Neuronal stem cell (in vitro differentiated cells): ENCODE measurements at regions not wholly inside any gene's neighbourhood (a gene's known extent, or its start where the extent isn't known, plus 50 kb on each side); places are given as distances from the start of the nearest gene placed in this dataset.

ENCODE experiments used
- DNase-seq: peaks from one replicate; pipeline ENCODE4 v3.0.0-alpha.2; 2013; ENCODE audit warnings: low spot score
- H2AFZ ChIP-seq: one replicate; pipeline ENCODE4 v1.6.1; 2013; ENCODE audit warnings: mild to moderate bottlenecking, low read length, inconsistent platforms
- H2AK5ac ChIP-seq: 2 replicates; pipeline ENCODE4 v1.6.1; 2013; ENCODE audit warnings: low read depth, mild to moderate bottlenecking, inconsistent platforms, low read length, moderate library complexity, mixed read lengths
- H2BK120ac ChIP-seq: 2 replicates; pipeline ENCODE4 v1.6.1; 2013; ENCODE audit warnings: low read depth, mild to moderate bottlenecking, inconsistent platforms, low read length, moderate library complexity, mixed read lengths
- H2BK12ac ChIP-seq: one replicate; pipeline ENCODE4 v1.6.1; 2013; ENCODE audit warnings: low read length, inconsistent platforms
- H2BK15ac ChIP-seq: 2 replicates; pipeline ENCODE4 v1.6.1; 2013; ENCODE audit warnings: mild to moderate bottlenecking, low read length, inconsistent platforms, mixed read lengths
- H2BK5ac ChIP-seq: one replicate; pipeline ENCODE4 v1.6.1; 2013; ENCODE audit warnings: inconsistent platforms, mild to moderate bottlenecking, low read length, moderate library complexity
- H3K14ac ChIP-seq: one replicate; pipeline ENCODE4 v1.6.1; 2013; ENCODE audit warnings: low read length, inconsistent platforms
- H3K18ac ChIP-seq: 2 replicates; pipeline ENCODE4 v1.6.1; 2013; ENCODE audit warnings: low read length, inconsistent platforms
- H3K23ac ChIP-seq: 2 replicates; pipeline ENCODE4 v1.6.1; 2013; ENCODE audit warnings: low read depth, mild to moderate bottlenecking, mixed read lengths, low read length, inconsistent platforms; ENCODE audit not compliant: poor library complexity
- H3K27ac ChIP-seq: replicated peaks from 3 replicates; pipeline ENCODE4 v1.5.1; 2013; ENCODE audit warnings: low read length, inconsistent platforms
- H3K27me3 ChIP-seq, 3 experiments: 2 replicates each; pipeline ENCODE4 v1.6.1; 2013; ENCODE audit warnings: low read length in 3 of 3, mild to moderate bottlenecking in 2 of 3, inconsistent platforms in 1 of 3, low read depth in 1 of 3, mixed read lengths in 1 of 3, moderate library complexity in 1 of 3; ENCODE audit not compliant: control insufficient read depth in 3 of 3, insufficient read depth in 3 of 3
- H3K36me3 ChIP-seq, 2 donors: replicated peaks in 1 of 2; 2 replicates each; pipeline ENCODE4 v1.6.1; 2013; ENCODE audit warnings: low read length in 2 of 2; ENCODE audit not compliant: control insufficient read depth in 2 of 2, insufficient read depth in 2 of 2
- H3K4ac ChIP-seq: 2 replicates; pipeline ENCODE4 v1.6.1; 2013; ENCODE audit warnings: inconsistent platforms, mild to moderate bottlenecking, low read length, moderate library complexity
- H3K4me1 ChIP-seq, 2 donors: 1 replicate in 1 of 2; 2 replicates in 1 of 2; pipeline ENCODE4 v1.6.1; 2013; ENCODE audit warnings: low read length in 2 of 2, low read depth in 1 of 2; ENCODE audit not compliant: control insufficient read depth in 2 of 2, insufficient read depth in 1 of 2
- H3K4me2 ChIP-seq: one replicate; pipeline ENCODE4 v1.6.1; 2013; ENCODE audit warnings: mild to moderate bottlenecking, low read length, inconsistent platforms; ENCODE audit not compliant: insufficient read depth, poor library complexity, severe bottlenecking
- H3K4me3 ChIP-seq, 2 donors: 2 replicates each; pipeline ENCODE4 v1.5.1; 2013; ENCODE audit warnings: low read length in 2 of 2, mild to moderate bottlenecking in 2 of 2, inconsistent platforms in 1 of 2, moderate library complexity in 1 of 2
- H3K79me1 ChIP-seq: one replicate; pipeline ENCODE4 v1.6.1; 2013; ENCODE audit warnings: low read depth, mild to moderate bottlenecking, inconsistent platforms, low read length, moderate library complexity
- H3K9ac ChIP-seq: one replicate; pipeline ENCODE4 v1.6.1; 2013; ENCODE audit warnings: mild to moderate bottlenecking, low read depth, low read length, inconsistent platforms; ENCODE audit not compliant: poor library complexity
- H3K9me3 ChIP-seq, 2 donors: replicated peaks in 1 of 2; 2 replicates each; pipeline versions ENCODE3 to v1.6.1; 2013; ENCODE audit warnings: low read length in 2 of 2, mild to moderate bottlenecking in 2 of 2, inconsistent platforms in 1 of 2, low read depth in 1 of 2, mixed read lengths in 1 of 2, moderate library complexity in 1 of 2; ENCODE audit not compliant: control insufficient read depth in 2 of 2, insufficient read depth in 1 of 2
- H4K8ac ChIP-seq: one replicate; pipeline ENCODE4 v1.6.1; 2013; ENCODE audit warnings: low read depth, mild to moderate bottlenecking, inconsistent platforms, low read length, moderate library complexity
- H4K91ac ChIP-seq: one replicate; pipeline ENCODE4 v1.6.1; 2013; ENCODE audit warnings: low read length, low read depth, mild to moderate bottlenecking, inconsistent platforms; ENCODE audit not compliant: poor library complexity
- WGBS, 2 donors: extraction: QIAGEN DNeasy Blood & Tissue Kit; methylation state at CpG; one replicate each; pipeline ENCODE4 v1.1.7; 2013; ENCODE audit warnings: missing lambda C conversion rate in 2 of 2, mixed read lengths in 1 of 2; ENCODE audit not compliant: insufficient read length in 2 of 2, insufficient replicate concordance in 1 of 2; ENCODE audit errors: extremely low coverage in 2 of 2; 5-methylcytosine and 5-hydroxymethylcytosine counted together

DNA sequence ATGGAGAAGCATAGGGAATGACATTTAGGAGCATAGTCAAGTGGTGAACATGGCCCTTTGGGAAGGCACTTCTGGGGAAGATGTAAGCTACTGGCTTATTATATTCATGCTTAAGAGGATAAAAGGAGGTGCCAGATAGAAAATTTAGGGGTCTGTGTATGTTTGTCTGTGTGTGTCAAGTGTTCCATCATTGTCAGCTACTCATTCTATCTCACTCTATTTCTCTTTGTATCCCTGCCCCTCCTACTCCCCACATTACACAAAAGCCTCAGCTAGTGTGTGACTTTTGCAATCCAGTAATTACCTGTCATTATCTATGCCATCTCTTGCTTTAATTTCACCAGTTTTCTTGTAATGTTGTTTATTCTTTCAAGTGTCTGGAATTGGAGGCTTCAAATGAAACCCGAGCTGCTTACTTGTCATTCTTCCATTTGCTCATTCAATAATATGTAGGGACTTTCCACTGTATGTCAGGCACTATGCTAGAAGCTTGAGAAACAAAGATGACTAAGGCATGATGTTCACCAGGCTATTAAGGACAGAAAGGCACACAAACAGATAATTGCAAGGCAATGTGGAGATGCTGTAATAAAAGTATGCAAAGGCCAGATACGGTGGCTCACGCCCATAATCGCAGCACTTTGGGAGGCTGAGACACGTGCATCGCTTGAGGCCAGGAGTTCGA, 229.8 kb upstream of the TEX13C start:
- Histone ChIP-seq H3K23ac (no peak overlapping the region), H2BK12ac (no peak overlapping the region), H3K18ac (no peak overlapping the region), H4K8ac (no peak overlapping the region), H2BK5ac (no peak overlapping the region), H3K14ac (no peak overlapping the region), H3K27ac (no peak overlapping the region), H2BK120ac (no peak overlapping the region), H3K4me1 (no peaks in the 10 kb centered on the region), H2AFZ (no peak overlapping the region), H2AK5ac (no peak overlapping the region), H3K79me1 (no peaks in the 10 kb centered on the region), H3K4me2 (no peak overlapping the region), H3K9ac (no peak overlapping the region), H3K9me3 (no peaks in the 10 kb centered on the region), H2BK15ac (no peak overlapping the region), H3K4ac (no peak overlapping the region), H3K27me3 (no peaks in the 10 kb centered on the region), H3K36me3 (no peaks in the 10 kb centered on the region), H3K4me3 (no peak overlapping the region), H4K91ac (no peak overlapping the region)
- no CpG with 5 or more reads among the region's 7 CpGs for WGBS, 2 donors
- no peak for DNase-seq

- Histone ChIP-seq H3K27ac (no peak overlapping the region), H2BK120ac (no peak overlapping the region), H2BK12ac (no peak overlapping the region), H3K4me3 (no peak overlapping the region), H3K4ac (no peak overlapping the region), H4K8ac (no peak overlapping the region), H3K79me1 (no peaks in the 10 kb centered on the region), H2AFZ (no peak overlapping the region), H2BK5ac (no peak overlapping the region), H3K4me2 (no peak overlapping the region), H4K91ac (no peak overlapping the region), H3K18ac (no peak overlapping the region), H3K27me3 (no peaks in the 10 kb centered on the region), H3K14ac (no peak overlapping the region), H3K9me3 (no peaks in the 10 kb centered on the region), H2AK5ac (no peak overlapping the region), H2BK15ac (no peak overlapping the region), H3K23ac (no peak overlapping the region), H3K9ac (no peak overlapping the region), H3K36me3 (no peaks in the 10 kb centered on the region), H3K4me1 (no peaks in the 10 kb centered on the region)
- no peak for DNase-seq
- no CpG with 5 or more reads among the region's 3 CpGs for WGBS, 2 donors
Measured at GRCh38 chrX:125093852-125094251, 225.8 kb upstream of the TEX13C start.

DNA sequence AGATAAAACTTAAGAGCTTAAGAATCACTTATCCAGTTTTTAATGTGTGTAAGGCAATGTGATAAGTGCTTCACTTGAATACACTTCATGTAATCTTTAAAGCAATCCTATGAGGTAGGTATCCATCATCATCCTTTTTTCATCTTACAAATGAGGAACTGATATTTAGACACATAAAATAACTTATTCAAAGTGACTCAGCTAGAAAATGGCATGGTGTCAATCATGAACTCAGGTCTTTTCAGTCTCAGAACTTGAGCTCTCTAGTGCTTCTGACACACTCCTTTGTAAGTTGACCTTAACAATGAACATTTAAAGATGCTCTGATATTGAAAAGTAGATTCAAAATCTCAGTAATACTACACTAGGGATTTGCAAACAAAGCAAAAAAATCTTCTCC, 224.8 kb upstream of the TEX13C start:
- no peak overlapping the region for H3K9ac ChIP-seq
- DNase-seq, result no peak
- no peak overlapping the region for H2BK5ac ChIP-seq
- H2BK15ac ChIP-seq, result no peak overlapping the region
- no peaks in the 10 kb centered on the region for H3K27me3 ChIP-seq
- no peak overlapping the region for H4K8ac ChIP-seq
- H3K18ac ChIP-seq, result no peak overlapping the region
- no peak overlapping the region for H4K91ac ChIP-seq
- H3K23ac ChIP-seq, result no peak overlapping the region
- H3K4ac ChIP-seq, result no peak overlapping the region
- no peaks in the 10 kb centered on the region for H3K9me3 ChIP-seq
- H3K79me1 ChIP-seq, result no peaks in the 10 kb centered on the region
- H3K4me1 ChIP-seq, result no peaks in the 10 kb centered on the region
- no peak overlapping the region for H2BK120ac ChIP-seq
- no peak overlapping the region for H3K14ac ChIP-seq
- H2BK12ac ChIP-seq, result no peak overlapping the region
- H3K27ac ChIP-seq, result no peak overlapping the region
- H2AFZ ChIP-seq, result no peak overlapping the region
- no peaks in the 10 kb centered on the region for H3K36me3 ChIP-seq
- no peak overlapping the region for H2AK5ac ChIP-seq
- no peak overlapping the region for H3K4me3 ChIP-seq
- no peak overlapping the region for H3K4me2 ChIP-seq

DNA sequence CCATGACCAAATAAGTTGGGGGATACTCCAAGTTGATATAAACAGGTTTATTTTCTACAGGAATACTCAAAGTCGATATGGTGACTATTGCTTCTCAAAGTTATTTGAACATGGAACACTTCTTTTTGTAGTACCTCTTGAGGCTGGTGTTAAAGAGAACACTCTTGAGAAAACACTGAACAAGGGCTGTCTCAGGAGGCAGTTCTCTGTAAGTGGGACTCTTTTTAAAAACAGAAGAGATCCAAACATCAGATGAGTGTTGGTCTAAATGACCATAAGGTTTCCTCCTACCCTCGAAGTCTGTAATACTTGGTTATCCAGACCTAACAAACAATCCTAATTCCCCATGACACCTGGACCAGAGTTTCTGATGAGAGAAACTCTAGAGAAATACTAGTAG, 223.2 kb upstream of the TEX13C start:
- H3K27ac ChIP-seq, result no peak overlapping the region
- no peaks in the 10 kb centered on the region for H3K36me3 ChIP-seq
- H3K23ac ChIP-seq, result no peak overlapping the region
- no peak overlapping the region for H2BK5ac ChIP-seq
- H3K14ac ChIP-seq, result no peak overlapping the region
- H3K79me1 ChIP-seq, result no peaks in the 10 kb centered on the region
- H4K91ac ChIP-seq, result no peak overlapping the region
- no peak overlapping the region for H3K4me3 ChIP-seq
- H3K4me2 ChIP-seq, result no peak overlapping the region
- H3K4me1 ChIP-seq, result no peaks in the 10 kb centered on the region
- H2BK12ac ChIP-seq, result no peak overlapping the region
- no peak for DNase-seq
- no peak overlapping the region for H4K8ac ChIP-seq
- no peak overlapping the region for H2BK15ac ChIP-seq
- no peaks in the 10 kb centered on the region for H3K9me3 ChIP-seq
- no peaks in the 10 kb centered on the region for H3K27me3 ChIP-seq
- no peak overlapping the region for H2AFZ ChIP-seq
- no peak overlapping the region for H2AK5ac ChIP-seq
- no peak overlapping the region for H3K18ac ChIP-seq
- no peak overlapping the region for H3K9ac ChIP-seq
- no peak overlapping the region for H3K4ac ChIP-seq
- whole genome bisulfite sequencing, 2 donors, result no CpG with 5 or more reads among the region's 2 CpGs
- H2BK120ac ChIP-seq, result no peak overlapping the region
